ENCODE measurements at regions not wholly inside any gene's neighbourhood (a gene's known extent, or its start where the extent isn't known, plus 50 kb on each side); places are given as distances from the start of the nearest gene placed in this dataset.

- H3K4me3 ChIP-seq (ENCODE audit: low read length): no peak overlapping the region
- no peaks in the 10 kb centered on the region for H3F3A ChIP-seq (ENCODE audit: insufficient read depth, low read length, poor library complexity, severe bottlenecking)
- no peak overlapping the region for H2AFZ ChIP-seq (ENCODE audit: low read depth, low read length)
- H4K20me1 ChIP-seq (ENCODE audit: insufficient read depth): no peaks in the 10 kb centered on the region
- H3K79me2 ChIP-seq (replicated peaks; ENCODE audit: insufficient read depth, low read length): no peaks in the 10 kb centered on the region
- no peak overlapping the region for H3K9ac ChIP-seq (ENCODE audit: low read length)
- no peaks in the 10 kb centered on the region for H3K27me3 ChIP-seq (ENCODE audit: insufficient read depth, low read depth, low read length)
- no peaks in the 10 kb centered on the region for H3K36me3 ChIP-seq (ENCODE audit: insufficient read depth, low read length)
- H3K9me2 ChIP-seq (ENCODE audit: insufficient read depth, low read length): no peaks in the 10 kb centered on the region
- no peak overlapping the region for H3K27ac ChIP-seq (ENCODE audit: low read length)
- no peak overlapping the region for H3K4me2 ChIP-seq (ENCODE audit: low read length)
- TF ChIP-seq REST (IDR thresholded peaks at IDR 0.05; ENCODE audit: borderline replicate concordance) (no peak), EZH2 (IDR thresholded peaks at IDR 0.05; ENCODE audit: borderline replicate concordance, insufficient read depth, low read length, poor library complexity, severe bottlenecking) (no peak), POLR2AphosphoS5 (IDR thresholded peaks at IDR 0.05) (no peak), CTCF (IDR thresholded peaks at IDR 0.05; ENCODE audit: poor library complexity, severe bottlenecking) (no peak), TAF1 (IDR thresholded peaks at IDR 0.05; ENCODE audit: low read depth) (no peak), MXI1 (conservative IDR thresholded peaks at IDR 0.05; ENCODE audit: poor library complexity, severe bottlenecking) (no peak), RAD21 (conservative IDR thresholded peaks at IDR 0.05) (no peak), EP300 (conservative IDR thresholded peaks at IDR 0.05; ENCODE audit: poor library complexity, severe bottlenecking) (no peak), SMC3 (conservative IDR thresholded peaks at IDR 0.05; ENCODE audit: poor library complexity) (no peak)
- no peaks in the 10 kb centered on the region for H3K9me3 ChIP-seq (ENCODE audit: low read length)
These were observed 80.3 kb downstream of the AVPR1A start for GRCh38 chr12:63070709-63071108.

- H3K27me3 ChIP-seq (ENCODE audit: insufficient read depth, low read depth, low read length): no peaks in the 10 kb centered on the region
- H2AFZ ChIP-seq (ENCODE audit: low read depth, low read length): no peak overlapping the region
- no peak overlapping the region for H3K27ac ChIP-seq (ENCODE audit: low read length)
- no peaks in the 10 kb centered on the region for H4K20me1 ChIP-seq (ENCODE audit: insufficient read depth)
- H3K9me3 ChIP-seq (ENCODE audit: low read length): no peaks in the 10 kb centered on the region
- H3F3A ChIP-seq (ENCODE audit: insufficient read depth, low read length, poor library complexity, severe bottlenecking): no peaks in the 10 kb centered on the region
- no peaks in the 10 kb centered on the region for H3K9me2 ChIP-seq (ENCODE audit: insufficient read depth, low read length)
- no peak overlapping the region for H3K4me3 ChIP-seq (ENCODE audit: low read length)
- no peak for TF ChIP-seq MXI1 (conservative IDR thresholded peaks at IDR 0.05; ENCODE audit: poor library complexity, severe bottlenecking)
- no peak for TF ChIP-seq POLR2AphosphoS5 (IDR thresholded peaks at IDR 0.05)
- no peak for TF ChIP-seq TAF1 (IDR thresholded peaks at IDR 0.05; ENCODE audit: low read depth)
- TF ChIP-seq EP300 (conservative IDR thresholded peaks at IDR 0.05; ENCODE audit: poor library complexity, severe bottlenecking): no peak
- no peak for TF ChIP-seq EZH2 (IDR thresholded peaks at IDR 0.05; ENCODE audit: borderline replicate concordance, insufficient read depth, low read length, poor library complexity, severe bottlenecking)
- TF ChIP-seq RAD21 (conservative IDR thresholded peaks at IDR 0.05): no peak
- TF ChIP-seq REST (IDR thresholded peaks at IDR 0.05; ENCODE audit: borderline replicate concordance): no peak
- no peak for TF ChIP-seq CTCF (IDR thresholded peaks at IDR 0.05; ENCODE audit: poor library complexity, severe bottlenecking)
- no peak for TF ChIP-seq SMC3 (conservative IDR thresholded peaks at IDR 0.05; ENCODE audit: poor library complexity)
- H3K79me2 ChIP-seq (replicated peaks; ENCODE audit: insufficient read depth, low read length): no peaks in the 10 kb centered on the region
- H3K4me2 ChIP-seq (ENCODE audit: low read length): no peak overlapping the region
- H3K9ac ChIP-seq (ENCODE audit: low read length): no peak overlapping the region
- H3K36me3 ChIP-seq (ENCODE audit: insufficient read depth, low read length): no peaks in the 10 kb centered on the region
These were observed 81.0 kb downstream of the AVPR1A start for GRCh38 chr12:63069860-63070617.
